HCT116 (cell line): ENCODE measurements at regions not wholly inside any gene's neighbourhood (a gene's known extent, or its start where the extent isn't known, plus 50 kb on each side); places are given as distances from the start of the nearest gene placed in this dataset.

Experiments used
- ATAC-seq: fragments of 200-7000 bp; cut with Tn5 transposase; 2 replicates; pipeline ENCODE4 v1.9.1; 2020; ENCODE audit warnings: mild to moderate bottlenecking, moderate library complexity
- BruUV-seq: library from RNA; stranded (reverse); fragments of 400-500 nt; replicated peaks from 2 replicates; lab custom pipeline; 2021; lab: Mats Ljungman, UMichigan
- CTCF ChIA-PET: fragments of 300-600 bp; sonication (Branson Sonifier 250); formaldehyde crosslinking; loops from one replicate; lab custom pipeline; 2021; ENCODE audit warnings: antibody characterized with exemption; lab: Charles Lee
- POLR2A ChIA-PET: fragments of 300-600, 350-600 bp; sonication (Branson Sonifier 250); formaldehyde crosslinking; loops from one replicate; lab custom pipeline; 2021; ENCODE audit warnings: antibody characterized with exemption; lab: Charles Lee
- RAD21 ChIA-PET, 2 experiments: fragments of 300-600 bp; sonication (Branson Sonifier 250); formaldehyde crosslinking; loops; one replicate each; lab custom pipeline; 2023; ENCODE audit warnings: low total read pairs in 2 of 2; ENCODE audit not compliant: uncharacterized antibody in 2 of 2, unreplicated experiment in 2 of 2, low non-redundant PET in 1 of 2; lab: Charles Lee
- DNase-seq: peaks from one replicate; pipeline ENCODE4 v3.0.0-alpha.2; 2010; ENCODE audit warnings: low read depth, low spot score
- H2AFZ ChIP-seq: fragments of 200-600 bp; shearing (Covaris generic), sonication (generic); 2 replicates; pipeline ENCODE4 v1.6.1; 2017; ENCODE audit warnings: low read depth, mixed run types, mixed read lengths, antibody characterized with exemption, low read length; ENCODE audit not compliant: poor library complexity, severe bottlenecking
- H3K27ac ChIP-seq: 2 replicates; pipeline ENCODE4 v1.5.1; 2012; ENCODE audit warnings: low read depth, low read length
- H3K27me3 ChIP-seq: fragments of 200-600 bp; sonication (generic); 2 replicates; pipeline ENCODE4 v1.6.1; 2016; ENCODE audit warnings: mixed run types, low read length, mixed read lengths; ENCODE audit not compliant: insufficient read depth
- H3K36me3 ChIP-seq, 2 experiments: fragments of 200-500 bp in 1 of 2; fragments of 200-600 bp in 1 of 2; sonication (Bioruptor generic) in 1 of 2; sonication (generic) in 1 of 2; 2 replicates each; pipeline versions ENCODE4 v1.5.1 to v1.6.1; 2014 to 2016; ENCODE audit warnings: low read length in 2 of 2, inconsistent platforms in 1 of 2, mixed read lengths in 1 of 2, mixed run types in 1 of 2; ENCODE audit not compliant: insufficient read depth in 2 of 2, control insufficient read depth in 1 of 2
- H3K4me1 ChIP-seq, 2 experiments: fragments of 200-600 bp in 1 of 2; sonication (generic) in 1 of 2; 2 replicates each; pipeline versions ENCODE4 v1.5.1 to v1.6.1; 2012 to 2017; ENCODE audit warnings: low read length in 2 of 2, inconsistent platforms in 1 of 2, mild to moderate bottlenecking in 1 of 2, mixed read lengths in 1 of 2, mixed run types in 1 of 2, moderate library complexity in 1 of 2; ENCODE audit not compliant: insufficient read depth in 2 of 2, control insufficient read depth in 1 of 2
- H3K4me2 ChIP-seq: fragments of 200-600 bp; sonication (generic); 2 replicates; pipeline ENCODE4 v1.6.1; 2017; ENCODE audit warnings: mixed run types, low read length, mixed read lengths
- H3K4me3 ChIP-seq, 2 experiments: fragments of 200-600 bp in 1 of 2; sonication (generic) in 1 of 2; replicated peaks in 1 of 2; 2 replicates each; pipeline ENCODE4 v1.5.1; 2011 to 2016; ENCODE audit warnings: low read length in 2 of 2, control low read depth in 1 of 2, low read depth in 1 of 2, mild to moderate bottlenecking in 1 of 2, mixed read lengths in 1 of 2, mixed run types in 1 of 2
- H3K79me2 ChIP-seq: fragments of 200-600 bp; sonication (generic); 2 replicates; pipeline ENCODE4 v1.6.1; 2017; ENCODE audit warnings: mild to moderate bottlenecking, mixed run types, low read length, moderate library complexity, mixed read lengths; ENCODE audit not compliant: insufficient read depth
- H3K9ac ChIP-seq: fragments of 200-600 bp; sonication (generic); 2 replicates; pipeline ENCODE4 v1.6.1; 2016; ENCODE audit warnings: low read length, mixed read lengths
- H3K9me2 ChIP-seq: fragments of 200-600 bp; sonication (generic), shearing (Covaris generic); 2 replicates; pipeline ENCODE4 v1.6.1; 2017; ENCODE audit warnings: mixed run types, mild to moderate bottlenecking, moderate library complexity; ENCODE audit not compliant: insufficient read depth
- H3K9me3 ChIP-seq, 2 experiments: fragments of 200-500 bp in 1 of 2; fragments of 200-600 bp in 1 of 2; sonication (Bioruptor generic) in 1 of 2; sonication (generic) in 1 of 2; 2 replicates each; pipeline ENCODE4 v1.6.1; 2014 to 2017; ENCODE audit warnings: low read length in 2 of 2, mixed read lengths in 2 of 2, inconsistent platforms in 1 of 2, low read depth in 1 of 2, mild to moderate bottlenecking in 1 of 2, mixed run types in 1 of 2, moderate library complexity in 1 of 2; ENCODE audit not compliant: control insufficient read depth in 1 of 2, insufficient read depth in 1 of 2
- H4K20me1 ChIP-seq: fragments of 200-600 bp; sonication (generic), shearing (Covaris generic); 2 replicates; pipeline ENCODE4 v1.6.1; 2017; ENCODE audit warnings: mixed run types, mild to moderate bottlenecking, moderate library complexity; ENCODE audit not compliant: insufficient read depth
- ATF3 ChIP-seq: IDR thresholded peaks from 2 replicates; pipeline ENCODE4 v1.6.1; 2012
- CBX3 ChIP-seq: IDR thresholded peaks from 2 replicates; pipeline ENCODE4 v1.6.1; 2012; ENCODE audit warnings: low read depth
- EZH2 ChIP-seq: fragments of 200-600 bp; sonication (generic); IDR thresholded peaks from 2 replicates; pipeline ENCODE4 v1.6.1; 2017; ENCODE audit warnings: antibody characterized with exemption, mixed run types
- FOSL1 ChIP-seq: IDR thresholded peaks from 2 replicates; pipeline ENCODE4 v1.6.1; 2012; ENCODE audit warnings: low read depth
- REST ChIP-seq: IDR thresholded peaks from 2 replicates; pipeline ENCODE4 v1.6.1; 2012; ENCODE audit warnings: low read depth
- SIN3A ChIP-seq: IDR thresholded peaks from 2 replicates; pipeline ENCODE4 v1.6.1; 2012; ENCODE audit warnings: low read depth
- SP1 ChIP-seq: IDR thresholded peaks from 2 replicates; pipeline ENCODE4 v1.6.1; 2012; ENCODE audit warnings: low read depth
- TCF7L2 ChIP-seq: IDR thresholded peaks from 2 replicates; pipeline ENCODE4 v1.7.0; 2011; ENCODE audit warnings: borderline replicate concordance, inconsistent platforms; ENCODE audit not compliant: insufficient read depth, insufficient read length; ENCODE audit errors: extremely low read depth
- ZFX ChIP-seq: fragments of 450-650 bp; IDR thresholded peaks from 2 replicates; pipeline ENCODE4 v1.6.1; 2017
- intact Hi-C: fragments of 100-400 bp; cut with micrococcal nuclease; formaldehyde crosslinking; loops from 2 replicates; pipeline ENCODE4 v1.10.0; 2022
- TF ChIP-seq, protein P1 (sequence below): IDR thresholded peaks from 2 replicates; pipeline ENCODE4 v1.6.1; 2012
- TF ChIP-seq, protein P2 (sequence below): IDR thresholded peaks from 2 replicates; pipeline ENCODE4 v1.6.1; 2011; ENCODE audit warnings: mild to moderate bottlenecking, low read length, moderate library complexity; ENCODE audit not compliant: insufficient replicate concordance; ENCODE audit errors: extremely low read depth

DNA sequence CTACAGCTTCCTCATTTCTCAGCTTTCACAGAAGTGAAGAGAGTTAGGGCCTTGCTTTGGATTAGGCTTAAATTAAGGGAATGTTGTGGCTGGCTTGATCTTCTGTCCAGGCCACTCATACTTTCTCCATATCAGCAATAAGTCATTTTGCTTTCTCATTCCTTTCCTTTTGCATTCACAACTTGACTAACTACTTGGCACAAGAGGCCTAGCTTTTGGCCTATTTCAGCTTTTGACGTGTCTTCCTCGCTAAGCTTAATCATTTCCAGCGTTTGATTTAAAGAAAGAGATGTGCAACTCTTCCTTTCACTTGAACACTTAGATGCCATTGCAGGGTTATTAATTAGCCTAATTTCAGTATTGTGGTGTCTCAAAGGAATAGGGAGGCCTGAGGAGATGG lies 712.0 kb downstream of the INHBA start:
- no peak for DNase-seq

More for the DNA sequence above, 712.0 kb downstream of the INHBA start:
- Histone ChIP-seq H3K9me2 (no peaks in the 10 kb centered on the region), H3K4me3 (no peak overlapping the region), H3K9me3 (no peaks in the 10 kb centered on the region), H3K79me2 (no peaks in the 10 kb centered on the region), H3K27me3 (no peaks in the 10 kb centered on the region), H3K27ac (no peak overlapping the region), H2AFZ (no peak overlapping the region), H4K20me1 (no peaks in the 10 kb centered on the region), H3K4me1 (no peaks in the 10 kb centered on the region), H3K36me3 (no peaks in the 10 kb centered on the region), H3K4me2 (no peak overlapping the region), H3K9ac (no peak overlapping the region)
- intact Hi-C loops = no loop called here
- RAD21 ChIA-PET = no interaction called here
- no peak for TF ChIP-seq FOSL1
- no peak for TF ChIP-seq EZH2
- TF ChIP-seq SIN3A = no peak
- TF ChIP-seq CBX3 = no peak
- TF ChIP-seq, protein P1, sequence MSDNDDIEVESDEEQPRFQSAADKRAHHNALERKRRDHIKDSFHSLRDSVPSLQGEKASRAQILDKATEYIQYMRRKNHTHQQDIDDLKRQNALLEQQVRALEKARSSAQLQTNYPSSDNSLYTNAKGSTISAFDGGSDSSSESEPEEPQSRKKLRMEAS = no peak
- no peak for TF ChIP-seq TCF7L2
- TF ChIP-seq ATF3 = no peak
- TF ChIP-seq, protein P2, sequence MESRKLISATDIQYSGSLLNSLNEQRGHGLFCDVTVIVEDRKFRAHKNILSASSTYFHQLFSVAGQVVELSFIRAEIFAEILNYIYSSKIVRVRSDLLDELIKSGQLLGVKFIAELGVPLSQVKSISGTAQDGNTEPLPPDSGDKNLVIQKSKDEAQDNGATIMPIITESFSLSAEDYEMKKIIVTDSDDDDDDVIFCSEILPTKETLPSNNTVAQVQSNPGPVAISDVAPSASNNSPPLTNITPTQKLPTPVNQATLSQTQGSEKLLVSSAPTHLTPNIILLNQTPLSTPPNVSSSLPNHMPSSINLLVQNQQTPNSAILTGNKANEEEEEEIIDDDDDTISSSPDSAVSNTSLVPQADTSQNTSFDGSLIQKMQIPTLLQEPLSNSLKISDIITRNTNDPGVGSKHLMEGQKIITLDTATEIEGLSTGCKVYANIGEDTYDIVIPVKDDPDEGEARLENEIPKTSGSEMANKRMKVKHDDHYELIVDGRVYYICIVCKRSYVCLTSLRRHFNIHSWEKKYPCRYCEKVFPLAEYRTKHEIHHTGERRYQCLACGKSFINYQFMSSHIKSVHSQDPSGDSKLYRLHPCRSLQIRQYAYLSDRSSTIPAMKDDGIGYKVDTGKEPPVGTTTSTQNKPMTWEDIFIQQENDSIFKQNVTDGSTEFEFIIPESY = no peak
- no peak for TF ChIP-seq ZFX
- no peak for TF ChIP-seq REST
- TF ChIP-seq SP1 = no peak
- no peak for ATAC-seq
- CTCF ChIA-PET = interaction anchor here (1.4 kb wide), 1 partner anchor 12 kb away, joined by 4 read pairs; no protein-coding TSS in a partner anchor
- no TSS peak for BruUV-seq
- POLR2A ChIA-PET = no interaction called here
